KMS-11 (cell line): ENCODE measurements at regions not wholly inside any gene's neighbourhood (a gene's known extent, or its start where the extent isn't known, plus 50 kb on each side); places are given as distances from the start of the nearest gene placed in this dataset.

Source experiments
- H2AFZ ChIP-seq: fragments of 200-600 bp; sonication (generic); 2 replicates; pipeline ENCODE4 v1.6.1; 2016; ENCODE audit warnings: antibody characterized with exemption, mixed run types, low read depth
- H3K27ac ChIP-seq: fragments of 200-600 bp; sonication (generic); 2 replicates; pipeline ENCODE4 v1.6.1; 2016; ENCODE audit warnings: mild to moderate bottlenecking, mixed run types
- H3K27me3 ChIP-seq: fragments of 200-600 bp; sonication (generic); 2 replicates; pipeline ENCODE4 v1.6.1; 2017; ENCODE audit warnings: mild to moderate bottlenecking, low read depth, mixed run types, moderate library complexity; ENCODE audit not compliant: insufficient read depth
- H3K36me3 ChIP-seq: fragments of 200-600 bp; sonication (generic); 2 replicates; pipeline ENCODE4 v1.6.1; 2017; ENCODE audit warnings: mild to moderate bottlenecking, mixed run types; ENCODE audit not compliant: insufficient read depth
- H3K4me1 ChIP-seq: fragments of 200-600 bp; sonication (generic); 2 replicates; pipeline ENCODE4 v1.6.1; 2016; ENCODE audit warnings: mild to moderate bottlenecking, low read depth, mixed run types; ENCODE audit not compliant: poor library complexity, severe bottlenecking
- H3K4me2 ChIP-seq: fragments of 200-600 bp; sonication (generic); 2 replicates; pipeline ENCODE4 v1.7.0; 2016; ENCODE audit warnings: mild to moderate bottlenecking, mixed run types
- H3K4me3 ChIP-seq: fragments of 200-600 bp; sonication (generic); IDR thresholded peaks from 2 replicates; pipeline ENCODE4 v1.6.1; 2017; ENCODE audit warnings: low read depth, low read length, mixed read lengths; ENCODE audit not compliant: insufficient read depth
- H3K79me2 ChIP-seq: fragments of 200-600 bp; sonication (generic); 2 replicates; pipeline ENCODE4 v1.6.1; 2016; ENCODE audit warnings: low read depth, mixed run types; ENCODE audit not compliant: insufficient read depth
- H3K9ac ChIP-seq: fragments of 200-600 bp; sonication (generic); 2 replicates; pipeline ENCODE4 v1.6.1; 2016; ENCODE audit warnings: mild to moderate bottlenecking, mixed run types
- H4K20me1 ChIP-seq: fragments of 200-600 bp; sonication (generic); 2 replicates; pipeline ENCODE4 v1.6.1; 2016; ENCODE audit warnings: mild to moderate bottlenecking, mixed run types; ENCODE audit not compliant: insufficient read depth
- TF ChIP-seq, protein P1 (sequence below): fragments of 200-600 bp; sonication (generic); conservative IDR thresholded peaks from 2 replicates; pipeline ENCODE4 v1.6.1; 2017; ENCODE audit warnings: low read depth, mild to moderate bottlenecking, antibody characterized with exemption, low read length, moderate library complexity, mixed read lengths

DNA sequence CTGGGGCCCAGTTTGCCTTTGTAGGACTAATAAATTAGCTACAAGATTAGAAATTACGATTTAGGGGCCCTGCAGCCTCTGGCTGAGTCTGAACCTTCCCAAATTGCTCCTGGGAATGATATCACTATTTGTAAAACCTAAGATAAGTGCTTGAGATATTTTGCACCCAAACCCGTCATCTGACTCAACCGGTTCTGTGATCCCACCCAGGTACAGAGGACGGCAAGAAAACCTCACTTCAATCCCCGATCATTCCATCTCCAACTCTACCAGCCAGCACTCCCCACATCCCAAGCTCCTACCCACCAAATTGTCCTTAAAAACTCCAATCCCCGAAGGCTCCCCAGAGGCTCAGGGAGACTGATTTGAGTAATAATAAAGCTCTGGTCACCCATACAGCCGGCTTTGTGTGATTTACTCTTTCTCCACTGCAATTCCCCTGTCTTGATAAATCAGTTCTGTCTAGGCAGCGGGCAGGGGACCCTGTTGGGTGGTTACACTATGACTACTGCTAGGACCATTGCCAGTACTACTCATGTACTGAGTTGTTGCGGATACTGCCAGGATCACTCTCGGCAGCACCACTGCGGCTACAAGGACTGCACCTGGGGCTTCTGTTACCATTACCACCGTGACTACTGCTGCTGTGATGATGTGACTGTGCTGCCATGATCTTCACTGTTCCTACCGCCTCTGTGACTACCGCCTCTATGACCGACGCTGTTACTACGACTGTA is 73.1 kb downstream of the IRF8 start:
- Histone ChIP-seq H3K4me1 (no peaks in the 10 kb centered on the region), H3K79me2 (no peaks in the 10 kb centered on the region), H3K4me2 (no peak overlapping the region), H3K27me3 (peaks cover 41% of the 10 kb centered on the region; the same call in 1 of the 2 replicates), H2AFZ (no peak overlapping the region), H3K36me3 (no peaks in the 10 kb centered on the region), H4K20me1 (no peaks in the 10 kb centered on the region), H3K9ac (no peak overlapping the region), H3K27ac (no peak overlapping the region), H3K4me3 (no peak overlapping the region)
- TF ChIP-seq, protein P1, sequence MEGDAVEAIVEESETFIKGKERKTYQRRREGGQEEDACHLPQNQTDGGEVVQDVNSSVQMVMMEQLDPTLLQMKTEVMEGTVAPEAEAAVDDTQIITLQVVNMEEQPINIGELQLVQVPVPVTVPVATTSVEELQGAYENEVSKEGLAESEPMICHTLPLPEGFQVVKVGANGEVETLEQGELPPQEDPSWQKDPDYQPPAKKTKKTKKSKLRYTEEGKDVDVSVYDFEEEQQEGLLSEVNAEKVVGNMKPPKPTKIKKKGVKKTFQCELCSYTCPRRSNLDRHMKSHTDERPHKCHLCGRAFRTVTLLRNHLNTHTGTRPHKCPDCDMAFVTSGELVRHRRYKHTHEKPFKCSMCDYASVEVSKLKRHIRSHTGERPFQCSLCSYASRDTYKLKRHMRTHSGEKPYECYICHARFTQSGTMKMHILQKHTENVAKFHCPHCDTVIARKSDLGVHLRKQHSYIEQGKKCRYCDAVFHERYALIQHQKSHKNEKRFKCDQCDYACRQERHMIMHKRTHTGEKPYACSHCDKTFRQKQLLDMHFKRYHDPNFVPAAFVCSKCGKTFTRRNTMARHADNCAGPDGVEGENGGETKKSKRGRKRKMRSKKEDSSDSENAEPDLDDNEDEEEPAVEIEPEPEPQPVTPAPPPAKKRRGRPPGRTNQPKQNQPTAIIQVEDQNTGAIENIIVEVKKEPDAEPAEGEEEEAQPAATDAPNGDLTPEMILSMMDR = no peak

DNA sequence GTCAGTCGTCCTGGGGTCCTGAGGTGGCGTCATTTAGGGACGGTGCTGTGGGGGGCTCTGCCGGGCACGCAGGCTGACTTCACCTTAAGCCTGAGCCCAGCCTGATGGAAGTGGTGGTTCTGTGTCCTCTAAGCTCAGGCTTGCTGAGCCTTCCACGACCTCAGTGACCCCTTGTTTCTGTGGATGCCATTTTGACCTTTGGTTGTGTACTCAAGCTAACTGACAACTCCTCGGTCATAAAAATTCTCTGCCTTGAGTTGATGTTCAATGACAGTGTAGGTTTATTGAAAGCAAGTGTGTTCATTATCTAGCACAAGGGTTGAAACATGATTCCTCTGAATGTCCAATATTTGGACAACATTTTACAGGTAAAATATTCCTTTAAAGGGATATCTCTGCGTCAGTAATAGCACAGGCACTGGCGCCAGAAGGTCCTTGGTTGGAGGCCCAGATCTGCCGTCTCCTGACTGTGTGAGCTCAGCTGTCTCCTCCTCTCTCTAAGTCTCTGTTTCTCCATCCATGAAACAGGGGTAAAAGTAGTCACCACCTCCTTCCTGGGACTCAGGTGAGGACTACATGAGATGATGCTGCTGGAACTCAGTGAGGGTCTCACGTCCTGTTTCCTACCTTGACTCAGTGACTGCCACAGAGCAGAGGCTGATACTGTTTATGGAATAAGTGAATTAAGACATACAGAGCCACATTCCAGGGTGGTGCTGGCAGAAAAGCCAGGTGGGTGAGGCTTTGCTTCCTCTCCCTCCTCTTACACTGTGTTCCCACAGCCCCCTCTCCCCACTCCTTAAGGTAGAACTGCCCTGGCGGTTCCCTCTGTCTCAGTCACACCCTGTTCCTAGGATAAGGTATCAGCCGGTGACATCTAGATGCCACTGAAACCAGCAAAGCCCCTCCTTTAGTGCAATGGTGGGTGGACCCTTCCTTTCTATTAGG is 75.7 kb downstream of the IRF8 start:
- Histone ChIP-seq H3K4me2 (no peak overlapping the region), H3K79me2 (no peaks in the 10 kb centered on the region), H3K27ac (no peak overlapping the region), H3K27me3 (peaks cover 30% of the 10 kb centered on the region; the same call in 1 of the 2 replicates), H3K36me3 (no peaks in the 10 kb centered on the region), H3K4me1 (no peaks in the 10 kb centered on the region), H4K20me1 (no peaks in the 10 kb centered on the region), H2AFZ (no peak overlapping the region), H3K9ac (no peak overlapping the region), H3K4me3 (no peak overlapping the region)
- TF ChIP-seq, protein P1 = no peak

DNA sequence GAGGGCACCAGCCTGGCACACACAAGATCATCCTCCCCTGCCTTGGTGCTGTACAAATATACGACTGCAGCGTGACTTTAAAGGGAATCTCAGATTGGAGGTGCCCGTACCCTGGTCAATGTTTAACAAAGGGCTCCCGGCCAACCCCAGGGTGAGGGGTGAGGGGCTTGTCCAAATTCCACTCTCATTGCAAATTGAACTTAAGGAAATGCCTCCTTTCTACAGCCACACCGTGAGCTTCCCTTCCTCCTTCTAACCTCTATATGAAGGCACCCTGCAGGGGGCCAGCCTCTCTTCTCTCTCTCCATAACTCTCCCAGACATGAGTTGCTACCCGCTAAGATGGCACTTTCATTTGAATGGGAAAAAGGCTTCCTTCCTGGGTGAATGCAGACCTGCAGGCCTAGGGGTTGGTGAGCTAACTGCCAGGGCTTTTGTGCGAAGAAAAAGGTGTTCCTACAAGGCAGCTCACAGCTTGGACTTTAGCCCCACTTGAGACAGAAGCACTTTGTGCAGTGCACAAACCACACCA is 76.6 kb downstream of the IRF8 start:
- H3K4me1 ChIP-seq = no peaks in the 10 kb centered on the region
- H3K36me3 ChIP-seq = no peaks in the 10 kb centered on the region
- H2AFZ ChIP-seq = no peak overlapping the region
- H3K4me2 ChIP-seq = no peak overlapping the region
- TF ChIP-seq, protein P1 = no peak
- H4K20me1 ChIP-seq = no peaks in the 10 kb centered on the region
- no peak overlapping the region for H3K27ac ChIP-seq
- H3K27me3 ChIP-seq = peaks cover 26% of the 10 kb centered on the region; the same call in 1 of the 2 replicates
- no peak overlapping the region for H3K4me3 ChIP-seq
- no peak overlapping the region for H3K9ac ChIP-seq
- no peaks in the 10 kb centered on the region for H3K79me2 ChIP-seq

DNA sequence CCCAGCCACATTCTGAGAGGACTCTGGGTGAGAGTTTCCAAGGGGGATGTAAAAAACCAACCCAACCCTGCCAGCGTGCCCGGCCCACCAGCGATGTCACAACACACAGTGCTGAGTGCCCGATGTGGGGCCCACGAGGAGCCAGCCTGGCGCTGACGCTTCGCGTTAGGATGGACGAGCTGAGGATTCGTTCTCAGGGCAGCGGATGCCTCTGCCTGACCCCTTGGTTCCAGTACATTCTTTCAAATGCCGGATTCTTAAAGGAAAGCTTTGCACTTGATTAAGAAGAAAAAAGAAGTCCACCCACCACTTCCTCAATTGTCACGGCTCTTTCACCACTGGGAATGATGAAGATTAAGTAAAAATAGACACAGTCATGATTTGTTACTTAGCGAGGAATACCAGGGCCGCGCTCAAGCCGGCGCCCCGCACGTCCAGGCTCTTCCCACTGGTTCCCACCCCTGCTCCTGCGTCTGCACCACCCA is 79.4 kb downstream of the IRF8 start:
- Histone ChIP-seq H3K9ac (no peak overlapping the region), H3K79me2 (no peaks in the 10 kb centered on the region), H3K27ac (no peak overlapping the region), H4K20me1 (no peaks in the 10 kb centered on the region), H2AFZ (no peak overlapping the region), H3K27me3 (peaks cover 18% of the 10 kb centered on the region; the same call in 1 of the 2 replicates), H3K36me3 (no peaks in the 10 kb centered on the region), H3K4me2 (no peak overlapping the region), H3K4me1 (no peaks in the 10 kb centered on the region), H3K4me3 (no peak overlapping the region)
- TF ChIP-seq, protein P1 = no peak
